T47D (cell line): ENCODE measurements at regions not wholly inside any gene's neighbourhood (a gene's known extent, or its start where the extent isn't known, plus 50 kb on each side); places are given as distances from the start of the nearest gene placed in this dataset.
"Not testable (repeated sequence)": the region's sequence is repeated elsewhere in the genome, so short reads cannot be mapped to it uniquely, and the experiment has no call there.

Source experiments
- DNase-seq, 2 experiments: peaks; one replicate each; pipeline versions ENCODE4 v3.0.0 to v3.0.0-alpha.2; 2011 to 2012; ENCODE audit warnings: low read depth in 1 of 2, low spot score in 1 of 2
- JUND ChIP-seq: IDR thresholded peaks from 2 replicates; pipeline ENCODE4 v1.6.1; 2012; ENCODE audit warnings: low read depth
- in situ Hi-C: cut with HindIII; loops from 2 replicates; pipeline ENCODE4 v1.10.0; 2016; ENCODE audit warnings: low sequenced_read_pairs, low pct_unique_long_range_greater_than_20kb

DNA sequence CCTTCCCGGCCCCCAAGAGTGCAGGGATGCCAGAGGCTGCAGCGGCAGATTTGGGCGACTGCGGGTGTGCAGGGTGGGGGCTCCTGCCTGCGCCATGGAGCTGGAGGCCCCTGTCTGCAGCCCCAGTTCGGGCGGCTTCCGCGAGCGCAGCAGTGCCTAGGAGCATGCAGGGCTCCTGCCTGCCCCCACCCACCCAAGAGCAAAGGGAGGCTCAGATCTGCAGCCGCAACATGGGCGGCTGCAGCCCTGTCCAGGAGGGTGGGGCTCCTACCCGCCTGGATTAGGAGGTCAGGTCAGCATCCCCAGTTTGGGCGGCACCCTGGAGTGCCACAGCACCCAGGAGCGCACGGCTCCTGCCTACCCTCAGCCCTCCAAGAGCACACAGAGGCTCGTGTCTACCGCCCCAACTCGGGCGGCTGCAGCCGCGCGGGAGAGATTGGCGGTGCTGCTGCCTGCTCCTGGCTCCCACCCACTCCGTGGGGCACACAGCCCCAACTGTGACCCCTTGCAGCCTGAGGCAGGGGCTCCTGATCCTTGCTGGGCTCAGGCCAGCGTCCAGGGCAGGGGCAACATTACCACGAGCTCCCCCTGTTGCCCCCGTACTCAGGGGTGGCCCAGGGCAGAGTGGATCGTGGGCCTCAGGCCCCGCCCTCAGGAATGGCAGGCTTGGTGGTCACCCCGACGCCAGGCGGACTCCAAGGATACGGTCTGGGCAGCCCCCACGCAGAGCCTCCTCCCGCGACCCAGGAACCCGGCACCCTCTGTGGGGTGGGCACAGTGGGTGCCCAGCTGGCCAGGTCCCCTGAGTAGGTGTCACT lies 55.5 kb upstream of the UNC93A start:
- in situ Hi-C loops = no loop called here
- no peak for TF ChIP-seq JUND
- no peak for DNase-seq

DNA sequence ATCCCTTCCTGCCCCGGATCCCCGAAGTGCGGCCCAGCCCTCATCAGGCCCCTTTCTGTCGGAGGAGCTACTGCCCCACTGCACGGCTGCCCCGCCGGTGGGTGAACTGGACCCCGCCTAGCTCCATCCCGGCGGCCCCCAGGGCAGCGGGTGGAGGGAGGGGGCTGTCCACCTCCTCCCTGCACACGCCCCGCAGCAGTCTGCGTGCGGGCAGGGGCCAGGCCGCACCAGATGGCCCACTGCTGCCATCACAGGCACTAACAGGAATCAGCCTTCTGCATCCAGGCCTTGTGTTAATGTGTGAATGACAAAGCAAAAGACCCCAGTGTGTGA lies 54.9 kb upstream of the UNC93A start:
- in situ Hi-C loops = no loop called here
- no peak for DNase-seq
- no peak for TF ChIP-seq JUND

- DNase-seq = no peak
- in situ Hi-C loops = no loop called here
- no peak for TF ChIP-seq JUND
Measured at GRCh38 chr6:167237438-167238145, 53.5 kb upstream of the UNC93A start.

DNA sequence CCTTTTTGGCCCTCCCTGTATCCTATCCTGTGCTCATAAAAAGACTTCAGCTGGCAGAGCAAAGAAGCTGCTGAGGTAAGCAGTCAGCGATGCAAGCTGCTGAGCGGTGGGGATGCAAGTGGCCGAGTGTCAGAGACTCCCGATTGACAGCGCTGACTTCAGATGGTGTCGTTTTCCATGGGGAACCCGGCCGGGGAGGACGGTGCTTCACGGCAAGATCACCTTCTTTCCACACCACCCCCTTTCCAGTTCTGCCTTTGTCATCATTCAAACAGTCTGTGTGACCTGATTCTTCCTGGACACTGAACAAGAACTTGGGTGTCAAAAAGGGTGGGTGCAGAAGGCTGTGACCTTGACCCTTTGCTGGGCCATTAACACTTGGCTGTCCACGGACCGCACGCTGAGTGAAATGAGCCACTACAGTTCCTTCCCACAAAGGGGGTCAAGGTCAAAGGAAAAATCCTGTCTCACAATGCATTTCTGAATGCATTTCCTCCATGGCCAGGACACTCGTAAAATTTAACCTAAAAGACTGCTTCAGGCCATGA lies 52.9 kb upstream of the UNC93A start:
- TF ChIP-seq JUND = no peak
- DNase-seq = no peak
- in situ Hi-C loops = no loop called here

GRCh38 chr6:167238694-167239467 lies 52.2 kb upstream of the UNC93A start:
- DNase-seq = no peak
- in situ Hi-C loops = no loop called here
- TF ChIP-seq JUND = no peak

GRCh38 chr6:167239470-167239869 lies 51.6 kb upstream of the UNC93A start:
- in situ Hi-C loops, DNase-seq: not testable (repeated sequence)

DNA sequence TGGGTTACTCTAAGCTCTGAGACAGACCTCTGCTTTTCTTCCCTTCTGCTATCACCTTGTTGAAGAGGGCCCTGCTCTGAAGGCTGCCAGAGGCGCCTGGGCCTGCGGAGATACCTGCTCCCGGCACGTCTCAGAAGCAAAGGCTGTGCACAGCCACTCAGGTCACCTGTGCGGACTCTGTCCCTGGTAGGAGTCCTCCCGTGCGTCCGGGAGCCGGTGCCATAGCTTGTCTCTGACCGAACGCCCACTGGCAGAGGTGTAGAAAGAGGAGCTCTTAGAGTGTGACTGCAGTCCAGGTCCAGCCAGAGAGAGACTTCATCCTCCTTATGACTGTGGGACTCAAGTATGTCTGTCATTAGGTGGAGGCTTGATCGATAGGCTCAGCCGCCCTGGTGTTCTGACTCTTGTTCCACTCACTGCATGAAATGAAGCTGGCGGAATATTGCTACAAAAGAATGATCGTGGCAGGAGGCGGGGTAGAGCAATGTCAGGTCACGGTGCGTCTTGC lies 51.0 kb upstream of the UNC93A start:
- DNase-seq = no peak
- in situ Hi-C loops = no loop called here
- no peak for TF ChIP-seq JUND
